Hematopoietic multipotent progenitor cell treated with erythropoietin and hydrocortisone succinate and interleukin-3 and kit ligand, for 4 days (in vitro differentiated cells): ENCODE measurements at regions not wholly inside any gene's neighbourhood (a gene's known extent, or its start where the extent isn't known, plus 50 kb on each side); places are given as distances from the start of the nearest gene placed in this dataset.
"Not testable (repeated sequence)": the region's sequence is repeated elsewhere in the genome, so short reads cannot be mapped to it uniquely, and the experiment has no call there.

Experiments
- DNase-seq: peaks from one replicate; pipeline ENCODE4 v3.0.0-alpha.2; 2015

DNA sequence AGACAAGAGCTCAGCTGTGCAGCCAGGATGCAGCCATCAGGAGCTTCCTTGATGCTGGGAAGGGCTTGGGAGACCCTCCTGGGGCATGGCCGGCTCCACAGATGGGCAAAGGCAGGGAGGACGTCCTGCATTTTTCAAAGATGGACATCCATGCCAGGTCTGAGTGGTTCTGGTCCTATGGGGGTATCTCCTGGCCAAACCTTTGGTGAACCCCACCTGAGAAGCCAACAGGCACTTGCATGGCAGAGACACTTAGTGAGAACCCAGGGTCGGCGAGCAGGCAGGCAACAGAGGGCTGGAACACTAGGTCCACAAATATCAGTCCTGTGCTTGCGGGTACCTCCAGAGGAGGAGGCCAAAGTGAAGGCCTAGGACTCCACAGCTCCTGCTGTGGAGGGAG, 70.0 kb downstream of the KCTD15 start:
- DNase-seq, result no peak

DNA sequence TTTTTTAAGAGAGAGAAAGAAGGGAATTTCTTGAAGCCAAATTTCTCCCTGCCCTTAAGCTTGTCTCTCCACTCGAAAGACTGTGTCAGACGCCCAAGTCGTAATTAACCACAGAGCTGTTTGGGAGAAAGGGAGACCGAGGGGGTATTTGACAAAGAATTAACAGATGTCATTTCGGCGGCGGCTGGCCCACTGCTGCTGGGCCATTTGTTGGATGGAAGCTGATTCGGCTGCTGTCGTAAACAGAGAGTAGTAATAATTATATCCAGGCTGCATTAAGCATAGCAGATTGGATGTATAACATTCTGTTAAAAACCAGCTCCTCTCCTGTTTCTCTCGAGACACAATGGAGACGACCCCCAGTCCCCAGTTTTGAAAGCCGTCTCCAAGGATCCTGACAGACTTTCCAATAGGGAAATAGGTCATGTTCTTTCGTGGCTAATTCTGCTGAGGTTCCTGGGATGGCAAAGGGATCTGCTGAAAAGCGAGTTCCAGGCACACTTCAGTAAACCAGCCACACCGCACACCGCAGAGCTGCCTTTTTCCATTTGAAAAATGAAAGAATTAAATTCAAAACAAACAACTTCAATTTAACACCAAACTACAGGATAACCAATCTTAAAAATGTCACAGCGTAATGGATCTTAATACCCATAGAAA, 71.5 kb downstream of the KCTD15 start:
- DNase-seq, result no peak

DNA sequence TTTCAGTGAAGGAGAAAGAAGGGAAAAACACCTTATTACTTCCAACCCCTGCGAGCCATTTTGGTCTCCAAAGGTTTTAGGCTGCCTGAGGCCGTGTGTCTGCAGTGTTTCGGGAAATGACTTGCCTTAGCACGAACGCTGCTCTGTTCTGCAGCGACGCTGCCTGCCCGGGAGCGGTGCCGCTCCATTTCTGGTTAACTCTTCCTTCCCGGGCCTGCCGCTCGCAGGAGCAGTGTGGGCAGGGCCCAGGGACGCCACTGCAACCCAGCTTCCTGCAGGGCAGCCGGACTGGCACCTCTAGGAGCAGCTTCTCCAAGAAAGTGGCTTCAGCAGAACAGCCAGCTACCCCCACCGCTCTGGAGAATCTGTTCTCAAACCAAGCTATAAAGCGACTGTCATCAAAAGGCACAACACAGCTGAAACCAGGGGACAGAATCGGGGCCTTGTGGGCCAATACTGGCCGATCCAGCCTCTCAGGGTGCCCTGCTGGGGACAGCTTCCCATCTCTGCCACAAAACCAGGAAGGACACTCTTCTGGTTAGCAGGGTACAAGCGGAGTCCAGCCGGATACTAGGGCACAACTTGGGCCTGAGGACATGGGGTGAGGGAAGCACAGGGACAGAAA, 72.2 kb downstream of the KCTD15 start:
- DNase-seq, result peak; percentile 38

DNA sequence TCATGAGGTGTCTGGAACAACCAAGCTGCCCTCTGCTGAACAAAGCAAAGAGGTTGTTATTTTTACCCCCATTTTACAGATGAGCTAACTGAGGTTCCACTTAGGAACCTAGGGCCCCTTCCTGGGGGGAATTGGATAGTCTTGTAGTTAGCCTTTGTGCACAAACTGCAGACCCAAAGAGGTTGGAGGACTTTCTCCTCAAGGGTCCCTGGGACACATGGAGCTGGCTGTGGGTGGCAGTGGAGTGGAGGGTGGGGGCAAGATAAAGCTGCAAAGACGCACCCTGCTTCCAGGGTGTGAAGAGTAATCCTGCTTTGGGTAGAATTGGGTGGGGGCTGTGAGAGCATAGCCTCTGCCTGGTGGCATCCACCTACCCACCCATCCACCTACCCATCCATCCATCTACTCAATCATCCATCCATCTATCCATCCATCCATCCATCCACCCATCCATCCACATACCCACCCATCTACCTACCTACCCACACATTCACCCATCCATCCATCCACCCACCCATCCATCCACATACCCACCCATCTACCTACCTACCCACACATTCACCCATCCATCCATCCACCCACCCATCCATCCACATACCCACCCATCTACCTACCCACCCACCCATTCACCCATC, 73.7 kb downstream of the KCTD15 start:
- not testable (repeated sequence) for DNase-seq

DNA sequence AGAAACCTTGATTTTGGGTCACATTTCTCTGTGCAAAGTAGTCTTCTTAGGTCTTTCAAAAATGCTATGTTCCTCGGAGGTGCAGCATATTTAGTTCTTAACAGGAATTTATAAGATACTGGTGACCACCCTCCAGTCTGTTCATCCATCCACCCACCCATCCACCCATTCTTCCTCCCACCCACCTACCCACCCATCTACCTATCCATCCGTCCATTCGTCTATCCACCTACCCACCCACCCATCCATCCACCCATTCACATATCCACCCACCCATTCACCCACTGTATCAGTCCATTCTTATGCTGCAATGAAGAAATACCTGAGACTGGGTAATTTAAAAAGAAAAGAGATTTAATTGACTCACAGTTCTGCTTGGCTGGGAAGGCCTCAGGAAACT, 74.9 kb downstream of the KCTD15 start:
- no peak for DNase-seq

DNA sequence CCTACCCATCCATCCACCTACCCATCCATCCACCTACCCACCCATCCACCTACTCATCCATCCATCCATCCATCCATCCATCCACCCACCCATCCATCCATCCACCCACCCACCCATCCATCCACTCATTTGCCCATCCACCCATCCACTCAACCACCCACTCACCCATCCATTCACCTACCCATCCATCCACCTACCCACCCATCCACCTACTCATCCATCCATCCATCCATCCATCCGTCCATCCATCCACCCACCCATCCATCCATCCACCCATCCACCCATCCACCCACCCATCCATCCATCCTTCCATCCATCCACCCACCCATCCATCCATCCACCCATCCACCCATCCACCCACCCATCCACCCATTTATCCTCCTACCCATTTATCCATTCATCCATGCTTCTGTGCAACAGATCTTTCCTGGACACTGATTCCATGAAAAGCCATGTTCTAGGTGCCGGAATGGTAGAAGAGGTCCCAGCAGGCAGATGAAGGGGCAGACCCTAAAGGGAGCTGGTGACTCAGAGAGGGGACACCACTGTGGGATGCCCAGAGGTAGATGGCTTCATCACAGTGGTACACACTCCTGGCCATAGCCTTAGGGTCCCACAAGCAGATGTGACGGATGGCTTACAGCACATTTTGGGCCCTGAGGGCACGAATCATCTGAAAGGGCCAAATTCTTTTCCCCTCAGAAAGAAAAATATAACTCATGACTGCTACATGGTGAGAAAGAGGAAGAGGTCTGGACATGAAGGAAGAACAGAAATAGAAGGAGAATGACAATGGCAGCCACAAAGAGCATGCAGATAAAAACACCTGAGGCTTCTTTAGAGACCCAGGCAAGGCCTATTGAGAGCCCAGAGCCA, 76.0 kb downstream of the KCTD15 start:
- DNase-seq, result no peak

DNA sequence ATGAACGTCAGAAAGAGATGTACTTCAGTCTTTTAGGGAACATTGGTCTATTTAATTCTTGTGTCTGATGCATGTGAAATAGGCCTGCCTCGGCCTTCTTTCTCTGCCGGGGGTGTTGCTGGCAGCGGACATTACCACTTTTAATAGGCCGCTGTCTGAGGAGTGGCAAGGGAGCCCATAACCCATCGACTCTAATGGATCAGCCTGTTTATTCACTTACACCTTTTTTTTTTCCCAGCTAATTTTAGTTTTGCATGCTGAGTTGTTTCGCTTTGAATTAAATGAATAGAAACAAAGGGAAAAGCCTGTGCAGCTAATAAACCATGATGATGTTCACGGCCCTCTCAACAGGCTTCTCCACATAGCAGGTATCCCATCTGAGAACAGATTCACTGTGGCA, 78.4 kb downstream of the KCTD15 start:
- no peak for DNase-seq

DNA sequence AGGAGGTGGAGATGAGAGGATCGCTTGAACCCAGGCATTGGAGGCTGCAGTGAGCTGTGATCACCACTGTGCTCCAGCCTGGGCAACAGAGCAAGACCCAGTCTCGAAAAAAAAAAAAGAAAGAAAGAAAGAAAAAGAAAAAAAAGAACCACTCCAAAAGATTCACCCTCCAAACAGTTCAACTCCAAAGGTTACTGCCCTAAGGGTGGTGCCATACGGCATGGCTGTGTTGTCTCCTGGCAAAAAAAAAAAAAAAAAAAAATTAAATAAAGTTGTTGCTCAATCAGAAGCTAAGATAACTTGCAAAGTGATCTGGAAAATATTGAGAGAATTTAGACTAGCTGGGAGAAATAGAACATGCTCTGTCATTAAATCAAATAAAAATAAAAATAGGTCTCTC, 79.5 kb downstream of the KCTD15 start:
- no peak for DNase-seq

DNA sequence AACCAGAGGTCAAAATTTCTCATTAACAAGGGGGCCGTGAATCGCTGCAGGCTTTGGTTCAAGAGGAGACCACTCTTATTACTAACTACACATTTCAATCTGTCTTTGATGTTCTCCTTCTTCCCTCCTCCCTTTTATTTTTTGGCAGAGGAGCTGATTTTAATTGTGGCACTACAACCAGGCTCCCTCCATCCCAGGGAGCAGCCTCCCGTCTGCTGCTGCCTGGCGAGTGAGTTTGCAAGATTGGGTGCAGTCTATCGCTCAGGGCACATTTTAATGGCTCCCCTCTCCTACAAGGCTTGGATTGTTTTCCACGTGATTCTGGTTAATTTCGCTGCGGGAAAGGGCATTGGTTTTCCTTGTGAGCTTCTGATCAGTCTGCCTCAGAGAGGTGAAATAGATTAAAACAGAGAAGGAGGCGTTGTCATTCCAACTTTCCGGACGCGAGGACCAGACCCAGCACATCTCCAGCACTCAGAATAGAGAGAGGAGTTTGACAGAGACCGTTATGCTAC, 81.4 kb downstream of the KCTD15 start:
- DNase-seq, result no peak

DNA sequence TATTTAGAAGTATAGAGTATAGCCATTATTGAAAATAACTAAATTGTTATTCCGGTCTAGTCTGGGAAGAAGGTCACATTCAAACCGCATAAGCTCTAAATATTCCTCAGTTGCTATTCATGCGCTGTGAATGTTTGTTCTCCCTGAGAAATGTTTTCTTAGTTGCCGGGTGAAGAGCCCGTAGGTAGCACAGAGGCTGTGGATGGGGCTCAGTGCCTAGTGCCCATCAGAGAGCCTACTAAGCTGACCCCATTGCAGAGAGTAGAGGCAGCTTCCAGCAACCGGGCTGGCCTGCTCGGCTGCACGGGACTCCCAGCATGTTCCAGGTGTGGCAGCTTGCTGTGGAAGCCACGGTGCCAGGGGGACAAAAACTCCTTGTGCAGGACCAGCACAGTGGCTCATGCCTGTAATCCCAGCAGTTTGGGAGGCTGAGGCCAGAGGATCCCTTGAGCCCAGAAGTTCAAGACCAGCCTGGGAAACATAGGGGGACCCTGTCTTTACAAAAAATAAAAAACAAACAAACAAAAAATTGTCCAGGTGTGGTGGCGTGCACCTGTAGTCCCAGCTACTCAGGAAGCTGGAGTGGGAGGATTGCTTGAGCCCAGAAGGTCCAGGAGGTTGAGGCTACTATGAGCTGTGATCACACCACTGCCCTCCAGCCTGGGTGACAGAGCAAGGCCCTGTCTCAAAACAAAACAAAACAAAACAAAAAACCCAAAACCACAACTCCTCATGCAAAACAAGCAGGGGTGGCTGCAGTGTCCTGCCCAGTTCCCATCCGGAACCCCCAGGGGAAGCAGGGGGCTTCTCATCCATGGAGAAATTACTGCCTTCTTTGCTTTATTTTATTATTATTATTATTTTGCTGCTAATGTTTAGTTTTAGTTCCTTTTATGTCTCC, 82.5 kb downstream of the KCTD15 start:
- no peak for DNase-seq

DNA sequence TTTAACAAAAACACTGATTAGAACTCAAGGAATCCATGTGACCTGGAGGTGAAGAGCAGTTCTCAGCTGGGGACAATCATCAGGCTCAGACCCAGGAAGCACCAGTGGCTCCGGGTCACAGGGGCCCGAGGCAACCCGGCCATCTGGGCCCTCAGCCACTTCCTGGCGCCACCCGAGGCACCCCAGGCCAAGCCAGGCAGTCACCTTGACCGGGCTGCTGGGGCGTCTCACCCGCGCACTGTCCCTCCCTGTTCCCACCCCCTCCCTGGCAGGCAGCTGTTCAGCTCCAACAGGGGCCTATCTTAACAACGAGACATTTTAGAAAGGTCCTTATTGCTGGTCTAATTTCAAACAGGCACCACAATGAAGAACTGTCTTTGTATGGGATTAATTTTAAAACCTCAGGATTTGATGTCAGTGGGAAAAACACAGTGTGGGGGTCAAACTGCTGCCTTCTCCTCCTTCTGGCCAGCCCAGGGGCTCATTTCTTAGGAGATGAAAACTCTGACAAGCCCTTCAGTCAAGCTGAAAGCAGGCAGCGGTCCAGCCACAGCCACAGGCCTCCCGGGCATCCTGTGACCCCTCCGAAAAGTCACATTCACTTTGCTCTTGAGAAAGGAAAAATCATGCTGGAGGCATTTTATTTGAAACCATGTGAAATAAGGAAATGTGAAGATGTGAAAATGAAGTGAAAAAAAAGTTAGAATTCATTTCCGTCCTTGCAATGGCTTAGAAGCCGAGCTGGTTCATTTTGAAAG, 83.3 kb downstream of the KCTD15 start:
- no peak for DNase-seq

DNA sequence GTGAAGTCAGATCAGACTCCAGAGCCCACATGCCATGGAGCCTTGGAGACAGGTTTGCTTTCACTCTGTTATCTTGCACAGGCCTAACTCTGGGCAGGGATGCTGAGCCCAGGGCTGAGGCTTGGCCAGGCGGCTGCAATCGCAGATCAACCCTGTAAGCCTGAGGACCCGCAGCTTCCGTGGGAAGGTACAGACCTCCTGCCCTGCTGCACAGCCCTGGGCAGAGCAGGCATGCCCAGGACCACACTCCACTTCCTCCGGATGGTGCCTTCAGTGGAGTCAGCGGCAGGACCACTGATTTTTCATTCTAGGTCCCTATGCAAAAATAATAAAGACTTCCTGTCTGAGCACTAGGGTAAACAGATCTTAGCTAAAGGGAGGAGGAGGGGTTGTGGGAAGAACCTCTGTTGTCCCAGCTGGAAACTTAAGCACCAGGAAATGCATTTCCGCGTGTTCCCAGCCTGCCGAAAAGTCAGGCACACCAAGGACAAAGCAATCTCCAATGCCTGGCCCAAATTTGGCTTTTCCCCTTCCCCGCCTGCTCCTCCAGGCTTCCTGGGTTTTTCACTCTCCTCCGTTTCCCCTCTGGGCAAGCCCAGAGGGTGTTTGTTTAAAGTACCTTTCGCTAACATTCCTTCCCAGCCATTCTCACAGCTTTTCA, 87.3 kb downstream of the KCTD15 start:
- DNase-seq, result peak; percentile 31

DNA sequence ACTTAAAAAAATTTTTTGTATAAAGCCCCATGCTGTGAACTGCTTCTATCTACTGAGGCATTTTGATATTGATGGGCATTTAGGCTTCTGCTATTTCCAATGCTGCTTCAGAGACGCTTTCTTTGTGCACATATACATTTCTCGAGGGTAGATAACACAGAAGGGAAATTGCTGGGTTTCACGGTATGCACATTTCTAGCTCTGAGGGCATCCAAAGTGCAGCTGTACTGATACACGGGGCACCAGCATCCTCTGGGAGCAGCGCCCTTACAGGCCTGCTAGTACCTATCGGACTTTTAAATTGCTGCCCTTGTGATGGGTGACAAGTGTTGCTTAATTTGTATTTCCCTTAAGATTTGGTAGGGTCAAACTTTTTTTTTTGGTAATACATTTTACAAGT, 88.6 kb downstream of the KCTD15 start:
- no peak for DNase-seq

DNA sequence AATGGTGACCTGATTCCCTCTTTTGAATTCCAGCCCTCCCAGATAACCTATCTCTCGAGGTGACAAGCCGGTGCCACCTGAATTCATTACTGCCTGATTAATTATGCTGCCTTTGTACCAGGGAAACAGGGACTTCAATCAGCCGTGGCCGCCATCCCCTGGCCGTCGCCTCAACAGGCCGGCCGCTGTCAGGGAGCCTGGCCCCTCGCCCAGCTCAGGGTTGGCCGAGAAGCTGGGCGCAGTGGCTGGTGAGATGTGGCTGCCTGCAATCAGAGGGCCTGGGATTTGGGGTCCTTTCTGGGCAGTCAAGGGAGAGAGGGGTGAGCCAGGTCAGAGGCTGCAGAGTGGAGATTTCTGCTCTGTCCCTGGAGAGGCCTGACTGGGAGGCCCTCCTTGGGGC, 91.2 kb downstream of the KCTD15 start:
- DNase-seq, result no peak

DNA sequence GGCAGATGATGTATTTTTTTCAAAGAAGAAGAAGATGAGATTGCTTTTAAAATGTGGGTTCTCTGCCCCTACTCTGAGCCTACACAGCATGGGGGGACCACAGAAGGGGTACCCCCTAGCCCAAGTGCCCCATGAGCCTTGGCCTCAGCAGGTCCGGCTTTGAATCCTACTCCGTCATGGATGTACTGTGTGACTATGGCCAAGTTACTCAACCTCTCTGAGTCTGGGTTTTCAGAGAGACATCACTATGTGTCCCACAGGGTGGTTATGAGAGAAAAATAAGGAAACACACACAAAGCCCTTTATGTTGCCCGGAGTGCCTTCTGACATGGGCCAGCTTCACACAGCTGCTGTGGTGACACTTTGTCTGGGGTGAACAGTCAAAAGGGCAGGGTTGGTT, 92.0 kb downstream of the KCTD15 start:
- no peak for DNase-seq

DNA sequence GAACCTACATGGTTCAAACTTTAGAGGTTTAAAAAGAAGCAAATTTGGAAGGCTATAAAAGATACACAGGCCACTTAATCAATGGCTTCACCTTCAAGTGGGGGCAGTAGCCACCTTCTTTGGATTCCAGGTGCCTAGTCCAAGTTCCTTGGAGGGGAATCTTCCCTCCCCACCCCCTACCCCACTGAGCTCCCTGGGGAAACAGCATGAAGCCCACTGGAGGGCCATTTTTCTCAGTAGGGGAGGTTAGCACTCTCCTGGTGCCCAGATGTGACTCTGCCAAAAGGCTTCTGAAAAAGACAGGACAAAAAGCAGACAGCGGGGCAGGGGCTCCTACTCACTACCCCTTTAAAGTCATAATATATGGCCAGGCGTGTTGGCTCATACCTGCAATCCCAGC, 93.9 kb downstream of the KCTD15 start:
- DNase-seq, result no peak

DNA sequence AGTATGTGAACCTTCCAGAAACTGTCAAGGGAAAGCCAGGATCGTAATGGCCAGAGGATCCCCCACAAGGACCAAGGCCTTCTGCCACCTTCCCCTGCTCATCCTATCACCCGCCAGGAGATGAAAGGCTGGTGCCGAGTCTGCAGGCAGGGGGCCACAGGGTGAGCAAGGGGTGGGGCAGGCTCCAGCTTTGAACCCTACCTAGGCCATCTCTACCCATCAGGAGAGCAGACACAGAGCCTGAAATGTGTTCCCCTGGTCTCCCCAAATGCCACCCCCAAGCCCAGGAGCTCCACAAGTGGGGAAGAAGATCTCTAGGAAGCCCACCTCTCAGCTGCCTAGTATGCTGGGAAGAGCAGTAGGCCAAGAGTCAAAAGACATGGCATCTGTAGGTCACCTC, 95.1 kb downstream of the KCTD15 start:
- DNase-seq, result no peak

DNA sequence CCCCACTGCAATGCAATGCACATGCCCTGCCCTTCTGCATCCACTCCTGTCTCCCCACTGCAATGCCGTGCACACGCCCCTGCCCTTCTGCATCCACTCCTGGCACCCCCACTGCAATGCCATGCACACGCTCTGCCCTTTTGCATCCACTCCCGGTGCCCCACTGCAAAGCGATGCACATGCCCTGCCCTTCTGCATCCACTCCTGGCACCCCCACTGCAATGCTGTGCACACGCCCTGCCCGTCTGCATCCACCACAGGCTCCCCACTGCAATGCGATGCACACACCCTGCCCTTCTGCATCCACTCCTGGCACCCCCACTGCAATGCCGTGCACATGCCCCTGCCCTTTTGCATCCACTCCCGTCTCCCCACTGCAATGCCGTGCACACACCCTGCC, 98.1 kb downstream of the KCTD15 start:
- DNase-seq, result no peak

DNA sequence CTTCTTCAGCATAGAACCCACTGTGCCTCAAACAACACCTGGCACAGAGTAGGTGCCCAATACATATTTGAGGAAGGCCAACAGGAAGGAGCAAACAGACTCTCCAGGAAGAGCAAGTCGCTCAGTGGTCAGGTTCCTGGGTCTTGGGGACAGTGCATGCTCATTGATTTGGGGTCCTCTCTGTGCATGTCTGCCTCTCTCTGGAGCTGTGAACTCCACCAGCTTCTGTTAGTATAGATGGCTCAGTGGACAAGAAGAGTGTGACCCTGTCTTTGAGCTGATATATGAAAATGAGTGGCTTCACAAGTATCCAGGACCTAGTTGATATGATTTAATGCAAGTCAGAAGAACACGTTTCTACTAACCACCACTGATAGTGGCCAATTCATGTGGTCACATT, 98.7 kb downstream of the KCTD15 start:
- no peak for DNase-seq

DNA sequence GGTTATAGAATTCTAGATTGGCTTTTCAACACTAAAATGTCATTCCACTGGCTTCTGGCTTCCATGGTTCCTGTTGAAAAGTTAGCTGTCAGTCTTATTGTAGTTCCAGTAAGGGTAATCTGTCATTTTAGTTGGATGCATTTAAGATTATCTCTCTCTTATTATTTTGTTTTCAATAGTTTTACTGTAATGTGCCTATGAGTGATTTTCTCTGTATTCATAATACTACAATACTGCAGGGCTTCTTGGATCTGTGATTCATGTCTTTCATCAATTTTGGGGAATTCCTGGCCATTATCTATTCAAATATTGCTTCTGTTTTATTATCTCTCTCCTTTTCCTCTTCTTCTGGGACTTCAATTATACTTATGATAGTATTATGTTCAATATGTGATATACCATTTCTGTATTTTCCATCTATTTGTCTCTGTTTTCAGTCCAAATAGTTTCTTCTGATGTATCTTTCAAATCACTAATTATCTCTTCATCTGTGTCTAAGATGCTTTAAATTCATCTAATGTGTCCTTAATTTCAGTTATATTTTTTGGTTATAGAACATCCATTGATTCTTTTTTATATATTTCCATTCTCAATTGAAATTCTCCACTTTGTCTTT, 101.5 kb downstream of the KCTD15 start:
- DNase-seq, result no peak

DNA sequence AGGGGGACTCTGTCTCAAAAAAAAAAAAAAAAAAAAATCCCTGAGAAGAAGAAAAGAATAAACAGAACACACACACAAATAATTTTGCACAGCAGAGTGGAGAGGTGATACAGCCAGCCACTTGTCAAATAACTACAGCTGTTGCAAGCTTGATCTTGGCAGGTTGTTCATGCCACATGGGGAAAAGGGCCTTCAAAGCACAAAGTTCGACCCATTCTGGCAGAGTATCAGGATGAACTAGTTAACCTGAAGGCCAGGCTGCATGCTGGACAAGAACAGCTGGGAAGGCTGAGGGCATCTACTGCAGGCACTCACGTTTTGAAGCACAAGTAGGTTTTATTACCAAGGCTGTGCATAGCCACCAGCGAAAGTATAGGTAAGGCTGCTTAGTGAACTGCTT, 104.1 kb downstream of the KCTD15 start:
- no peak for DNase-seq
